ENCODE measurements at regions not wholly inside any gene's neighbourhood (a gene's known extent, or its start where the extent isn't known, plus 50 kb on each side); places are given as distances from the start of the nearest gene placed in this dataset.

DNA sequence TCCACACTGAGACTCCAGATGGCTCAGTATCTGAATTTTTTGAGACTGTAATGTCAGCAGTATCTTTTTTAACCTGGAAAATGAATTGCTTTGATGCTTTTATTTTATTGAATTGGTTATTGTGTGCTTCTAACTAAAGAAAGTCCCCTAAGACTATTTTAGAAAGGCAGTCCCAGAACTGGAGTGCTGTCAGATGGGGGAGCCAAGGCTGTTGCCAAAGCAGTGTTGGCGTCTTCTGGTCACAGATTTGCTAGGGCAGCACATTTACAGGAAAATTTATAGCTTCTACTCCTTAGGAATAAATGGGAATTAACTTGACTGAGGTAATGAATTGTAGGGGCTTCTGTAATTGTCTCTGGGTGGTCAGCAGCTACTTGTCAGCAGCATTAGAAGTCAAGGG is 157.1 kb upstream of the ARHGAP5 start:
- H3K4me2 ChIP-seq, result no peak overlapping the region

DNA sequence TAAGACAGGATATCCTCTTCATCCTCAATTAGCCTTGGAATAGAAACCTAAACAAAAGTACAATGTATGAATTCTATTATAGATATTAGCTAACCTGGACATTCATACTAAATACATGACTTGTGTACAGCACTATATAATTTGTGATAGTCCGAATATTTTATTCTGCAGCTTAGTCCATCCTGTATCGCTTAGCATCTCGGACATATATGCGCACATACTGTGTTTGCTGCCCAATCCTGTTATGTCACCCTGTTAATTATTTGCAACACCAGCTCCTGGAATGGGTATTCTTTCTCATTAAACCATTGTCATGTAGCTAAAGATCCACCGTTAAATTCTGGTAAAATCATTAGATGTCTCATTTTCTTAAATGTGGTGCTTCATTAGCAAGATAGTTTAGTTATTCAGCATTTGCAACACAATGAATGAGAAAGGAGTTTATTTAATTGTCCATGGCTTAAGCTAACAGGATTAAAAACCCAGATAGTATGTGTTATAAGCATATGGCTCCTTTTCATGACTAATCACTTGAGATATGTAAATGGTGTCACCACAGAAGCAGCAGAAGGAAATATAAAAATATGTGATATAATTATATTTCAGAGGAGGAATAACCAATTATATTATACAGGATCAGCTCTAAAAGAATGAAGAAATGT is 156.0 kb upstream of the ARHGAP5 start:
- TF ChIP-seq RFX5 (IDR thresholded peaks at IDR 0.05) (no peak), HDAC2 (IDR thresholded peaks at IDR 0.05) (no peak), ESRRA (IDR thresholded peaks at IDR 0.05; ENCODE audit: borderline replicate concordance, low read length) (no peak), BHLHE40 (IDR thresholded peaks at IDR 0.05; ENCODE audit: low read depth, low read length) (no peak), CHD4 (IDR thresholded peaks at IDR 0.05; ENCODE audit: borderline replicate concordance) (no peak), RARB (CRISPR knock-in tag; IDR thresholded peaks at IDR 0.05) (no peak)
- ChIA-PET POLR2A (no interaction called here), CTCF (no interaction called here)
- 84% methylated on average over 5 of the region's 5 CpGs for WGBS (ENCODE audit: missing lambda C conversion rate)
- ATAC-seq (no peak), FAIRE-seq (peak; percentile 79), DNase-seq (ENCODE audit: low read depth in 1 of 2, low spot score in 1 of 2) (no peak)
- Histone ChIP-seq H3K4me3 (no peak overlapping the region), H3K27ac (no peak overlapping the region), H3K9me3 (no peaks in the 10 kb centered on the region), H3K4me1 (peaks cover under 1% of the 10 kb centered on the region), H3K4me2 (no peak overlapping the region)

More for the DNA sequence above, 157.1 kb upstream of the ARHGAP5 start:
- no peak overlapping the region for H3K4me3 ChIP-seq
- ChIA-PET CTCF (no interaction called here), POLR2A (no interaction called here)
- WGBS (ENCODE audit: missing lambda C conversion rate), result 75% methylated on average over 1 of the region's 1 CpG
- H3K27ac ChIP-seq, result no peak overlapping the region
- H3K9me3 ChIP-seq, result no peaks in the 10 kb centered on the region
- FAIRE-seq (no peak), ATAC-seq (no peak), DNase-seq (ENCODE audit: low read depth in 1 of 2, low spot score in 1 of 2) (no peak)
- TF ChIP-seq MAZ (IDR thresholded peaks at IDR 0.05; ENCODE audit: borderline replicate concordance, low read depth, low read length) (no peak), FOSL2 (IDR thresholded peaks at IDR 0.05) (no peak), FOSL2 (CRISPR knock-in tag; IDR thresholded peaks at IDR 0.05) (no peak), HDAC2 (IDR thresholded peaks at IDR 0.05) (no peak), RCOR1 (IDR thresholded peaks at IDR 0.05; ENCODE audit: low read depth, low read length) (no peak), NFE2L2 (conservative IDR thresholded peaks at IDR 0.05; ENCODE audit: low read length) (no peak), NPAS2 (CRISPR knock-in tag; IDR thresholded peaks at IDR 0.05; ENCODE audit: borderline replicate concordance) (no peak), NR3C1 (IDR thresholded peaks at IDR 0.05) (no peak)
- TF ChIP-seq, protein P1, sequence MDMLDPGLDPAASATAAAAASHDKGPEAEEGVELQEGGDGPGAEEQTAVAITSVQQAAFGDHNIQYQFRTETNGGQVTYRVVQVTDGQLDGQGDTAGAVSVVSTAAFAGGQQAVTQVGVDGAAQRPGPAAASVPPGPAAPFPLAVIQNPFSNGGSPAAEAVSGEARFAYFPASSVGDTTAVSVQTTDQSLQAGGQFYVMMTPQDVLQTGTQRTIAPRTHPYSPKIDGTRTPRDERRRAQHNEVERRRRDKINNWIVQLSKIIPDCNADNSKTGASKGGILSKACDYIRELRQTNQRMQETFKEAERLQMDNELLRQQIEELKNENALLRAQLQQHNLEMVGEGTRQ (IDR thresholded peaks at IDR 0.05), result no peak
- no peaks in the 10 kb centered on the region for H3K4me1 ChIP-seq

DNA sequence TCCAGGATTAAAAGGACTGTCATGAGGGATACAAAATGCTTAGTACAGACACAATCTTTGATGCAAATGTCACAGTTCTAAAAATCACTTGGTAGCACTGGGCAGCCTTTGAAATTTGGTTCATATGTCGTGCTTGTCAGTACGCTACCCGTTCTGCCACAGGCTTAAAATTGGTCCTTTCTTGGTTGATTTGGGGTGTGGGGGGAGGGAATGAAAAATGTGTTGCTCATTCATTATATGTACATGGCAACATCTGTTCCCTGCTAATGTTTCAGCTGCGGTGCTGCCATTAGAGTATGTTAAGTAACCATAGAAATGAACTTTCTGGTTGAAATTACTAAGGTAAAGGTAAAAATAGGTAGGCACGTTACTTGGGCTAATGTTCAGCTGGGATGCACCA is 155.4 kb upstream of the ARHGAP5 start:
- CTCF ChIA-PET, result interaction anchor here (0.7 kb wide), 1 partner anchor 550 kb away, joined by 3 read pairs; no protein-coding TSS in a partner anchor
- Histone ChIP-seq H3K27ac (no peak overlapping the region), H3K4me1 (peaks cover 7% of the 10 kb centered on the region), H3K4me2 (no peak overlapping the region), H3K9me3 (no peaks in the 10 kb centered on the region), H3K4me3 (no peak overlapping the region)
- ATAC-seq (no peak), DNase-seq (ENCODE audit: low read depth in 1 of 2, low spot score in 1 of 2) (no peak), FAIRE-seq (no peak)
- WGBS (ENCODE audit: missing lambda C conversion rate), result 78% methylated on average over 5 of the region's 5 CpGs
- POLR2A ChIA-PET, result no interaction called here
- TF ChIP-seq POLR2A (IDR thresholded peaks at IDR 0.05; ENCODE audit: low read length) (no peak), GATA3 (IDR thresholded peaks at IDR 0.05; ENCODE audit: borderline replicate concordance) (no peak), RCOR1 (IDR thresholded peaks at IDR 0.05; ENCODE audit: low read depth, low read length) (no peak), PHF8 (IDR thresholded peaks at IDR 0.05; ENCODE audit: borderline replicate concordance, low read depth) (no peak), JUN (IDR thresholded peaks at IDR 0.05) (no peak)
- TF ChIP-seq, protein P2, sequence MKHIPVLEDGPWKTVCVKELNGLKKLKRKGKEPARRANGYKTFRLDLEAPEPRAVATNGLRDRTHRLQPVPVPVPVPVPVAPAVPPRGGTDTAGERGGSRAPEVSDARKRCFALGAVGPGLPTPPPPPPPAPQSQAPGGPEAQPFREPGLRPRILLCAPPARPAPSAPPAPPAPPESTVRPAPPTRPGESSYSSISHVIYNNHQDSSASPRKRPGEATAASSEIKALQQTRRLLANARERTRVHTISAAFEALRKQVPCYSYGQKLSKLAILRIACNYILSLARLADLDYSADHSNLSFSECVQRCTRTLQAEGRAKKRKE (CRISPR knock-in tag; IDR thresholded peaks at IDR 0.05; ENCODE audit: low read depth), result no peak

DNA sequence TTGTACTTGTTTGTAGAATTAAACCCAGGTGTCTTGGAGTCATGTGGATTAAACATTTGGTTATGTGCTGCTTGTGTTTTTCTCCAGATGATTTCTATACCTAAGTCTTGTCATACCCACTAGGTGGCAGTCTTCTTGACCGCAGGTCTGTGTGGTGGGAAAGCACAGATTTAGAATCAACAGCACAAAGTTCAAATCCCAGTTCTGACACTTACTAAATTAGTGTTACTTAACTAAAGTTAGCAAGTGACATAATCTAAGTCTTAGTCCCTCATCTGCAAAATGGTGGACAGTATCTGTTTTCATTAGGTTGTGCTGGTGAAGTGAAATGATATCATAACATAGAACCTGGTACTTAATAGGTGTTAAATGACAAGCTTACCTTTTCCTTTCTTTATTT is 151.0 kb upstream of the ARHGAP5 start:
- 21% methylated on average over 1 of the region's 1 CpG for WGBS (ENCODE audit: missing lambda C conversion rate)
- CTCF ChIA-PET, result interaction anchor here (0.6 to 4.8 kb wide), 32 partner anchors 8 to 633 kb away, joined by 3 to 46 read pairs (median 4); partner anchors contain the start of gene ARHGAP5

More for the DNA sequence above, 151.0 kb upstream of the ARHGAP5 start:
- FAIRE-seq (peak; percentile 63), DNase-seq (ENCODE audit: low read depth in 1 of 2, low spot score in 1 of 2) (peak; percentile 59 to 71), ATAC-seq (no peak)
- H3K4me1 ChIP-seq, result peaks cover 45% of the 10 kb centered on the region
- H3K9me3 ChIP-seq, result no peaks in the 10 kb centered on the region
- H3K4me3 ChIP-seq, result no peak overlapping the region
- POLR2A ChIA-PET, result no interaction called here
- peak overlapping the region; percentile 68 for H3K4me2 ChIP-seq
- TF ChIP-seq RAD21 (conservative IDR thresholded peaks at IDR 0.05 in 1 of 2, IDR thresholded peaks at IDR 0.05 in 1 of 2) (peak; percentile 58 to 67), SMC3 (IDR thresholded peaks at IDR 0.05) (peak; percentile 67)
- TF ChIP-seq, protein P3, sequence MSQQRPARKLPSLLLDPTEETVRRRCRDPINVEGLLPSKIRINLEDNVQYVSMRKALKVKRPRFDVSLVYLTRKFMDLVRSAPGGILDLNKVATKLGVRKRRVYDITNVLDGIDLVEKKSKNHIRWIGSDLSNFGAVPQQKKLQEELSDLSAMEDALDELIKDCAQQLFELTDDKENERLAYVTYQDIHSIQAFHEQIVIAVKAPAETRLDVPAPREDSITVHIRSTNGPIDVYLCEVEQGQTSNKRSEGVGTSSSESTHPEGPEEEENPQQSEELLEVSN (IDR thresholded peaks at IDR 0.05; ENCODE audit: borderline replicate concordance, low read depth), result no peak
- TF ChIP-seq, protein P4, sequence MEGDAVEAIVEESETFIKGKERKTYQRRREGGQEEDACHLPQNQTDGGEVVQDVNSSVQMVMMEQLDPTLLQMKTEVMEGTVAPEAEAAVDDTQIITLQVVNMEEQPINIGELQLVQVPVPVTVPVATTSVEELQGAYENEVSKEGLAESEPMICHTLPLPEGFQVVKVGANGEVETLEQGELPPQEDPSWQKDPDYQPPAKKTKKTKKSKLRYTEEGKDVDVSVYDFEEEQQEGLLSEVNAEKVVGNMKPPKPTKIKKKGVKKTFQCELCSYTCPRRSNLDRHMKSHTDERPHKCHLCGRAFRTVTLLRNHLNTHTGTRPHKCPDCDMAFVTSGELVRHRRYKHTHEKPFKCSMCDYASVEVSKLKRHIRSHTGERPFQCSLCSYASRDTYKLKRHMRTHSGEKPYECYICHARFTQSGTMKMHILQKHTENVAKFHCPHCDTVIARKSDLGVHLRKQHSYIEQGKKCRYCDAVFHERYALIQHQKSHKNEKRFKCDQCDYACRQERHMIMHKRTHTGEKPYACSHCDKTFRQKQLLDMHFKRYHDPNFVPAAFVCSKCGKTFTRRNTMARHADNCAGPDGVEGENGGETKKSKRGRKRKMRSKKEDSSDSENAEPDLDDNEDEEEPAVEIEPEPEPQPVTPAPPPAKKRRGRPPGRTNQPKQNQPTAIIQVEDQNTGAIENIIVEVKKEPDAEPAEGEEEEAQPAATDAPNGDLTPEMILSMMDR (IDR thresholded peaks at IDR 0.05), result peak; percentile 67
- TF ChIP-seq, protein P1 (IDR thresholded peaks at IDR 0.05), result no peak
- H3K27ac ChIP-seq, result peak overlapping the region in 1 of 2 experiments; percentile 86; a peak in 4 of 6 replicates
